ENCODE measurements at regions not wholly inside any gene's neighbourhood (a gene's known extent, or its start where the extent isn't known, plus 50 kb on each side); places are given as distances from the start of the nearest gene placed in this dataset.

- FAIRE-seq (no peak), DNase-seq (ENCODE audit: low spot score in 2 of 2) (no peak)
Observed at GRCh38 chr13:70366720-70367119, 258.5 kb upstream of the KLHL1 start.

- no peak for DNase-seq (ENCODE audit: low spot score in 2 of 2)
- no peak for FAIRE-seq
Observed at GRCh38 chr13:70363991-70364390, 255.7 kb upstream of the KLHL1 start.

GRCh38 chr13:70362820-70363570 lies 254.7 kb upstream of the KLHL1 start:
- FAIRE-seq (no peak), DNase-seq (ENCODE audit: low spot score in 2 of 2) (no peak)

- FAIRE-seq (no peak), DNase-seq (ENCODE audit: low spot score in 2 of 2) (no peak)
Observed at GRCh38 chr13:70357031-70357430, 248.8 kb upstream of the KLHL1 start.

DNA sequence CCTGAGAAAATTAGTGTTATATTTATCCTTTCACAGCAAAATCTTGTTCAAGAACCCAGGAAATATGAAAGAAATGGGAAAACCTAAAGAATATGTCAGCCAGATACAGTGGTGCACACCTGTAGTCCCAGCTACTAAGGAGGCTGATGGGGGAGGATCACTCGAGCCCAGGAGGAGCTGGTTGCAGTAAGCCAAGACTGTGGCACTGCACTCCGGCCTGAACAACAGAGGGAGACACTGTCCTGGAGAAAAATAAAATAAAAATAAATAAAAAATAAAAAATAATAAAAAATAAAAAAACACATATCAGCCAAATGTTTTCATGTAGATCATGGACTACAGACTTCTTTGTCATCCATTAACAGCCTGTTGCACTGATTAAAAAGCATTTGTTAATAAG lies 244.8 kb upstream of the KLHL1 start:
- DNase-seq (ENCODE audit: low spot score in 2 of 2) (no peak), FAIRE-seq (no peak)

DNA sequence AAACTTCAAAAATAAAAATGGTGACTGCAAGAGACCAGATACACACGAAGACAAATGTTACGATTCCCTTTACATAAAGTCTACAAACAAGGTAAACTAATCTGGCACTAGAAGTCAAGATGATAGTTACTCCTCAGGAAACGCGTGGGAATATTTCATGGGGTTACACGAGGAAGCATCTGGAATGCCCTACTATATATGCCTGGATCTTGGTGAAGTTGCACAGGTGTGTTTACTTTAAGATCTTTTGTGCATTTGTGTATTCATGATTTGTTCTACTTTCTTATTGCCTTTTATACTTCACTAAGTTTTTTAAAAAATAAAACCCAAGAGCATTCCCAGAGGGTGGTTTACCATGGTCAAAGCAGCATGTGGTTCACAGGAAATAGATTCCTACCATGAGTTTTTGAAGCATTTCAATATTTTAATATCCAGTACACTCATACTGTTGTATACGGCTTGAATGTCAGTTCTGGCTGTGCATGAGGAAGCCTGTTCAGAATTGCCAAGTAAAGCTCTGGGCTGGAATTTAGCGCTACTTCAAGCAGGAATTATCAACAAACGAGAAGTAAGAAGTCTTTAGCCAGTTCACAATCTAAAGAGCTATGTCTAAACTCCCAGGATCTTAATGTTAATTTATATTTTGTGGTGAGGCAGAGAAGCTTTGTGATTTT lies 239.8 kb upstream of the KLHL1 start:
- DNase-seq (ENCODE audit: low spot score in 2 of 2) (no peak), FAIRE-seq (no peak)

DNA sequence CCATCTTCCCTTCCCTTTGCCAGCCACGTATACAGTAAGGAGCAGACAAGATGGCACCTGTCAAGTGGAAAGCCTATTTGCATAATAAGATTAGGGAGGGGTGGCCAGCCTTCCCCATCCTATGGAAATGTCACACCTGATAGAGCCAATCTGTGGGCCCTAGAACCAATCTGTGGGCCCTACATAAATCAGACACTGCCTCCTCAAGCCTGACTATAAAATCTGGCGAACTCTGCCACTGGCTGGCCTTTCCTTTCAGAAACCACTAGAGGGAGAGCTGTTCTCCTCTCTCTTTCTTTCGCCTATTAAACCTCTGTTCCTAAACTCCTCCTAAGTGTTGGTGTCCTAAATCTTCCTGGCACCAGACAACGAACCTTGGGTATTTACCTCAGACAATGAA lies 231.5 kb upstream of the KLHL1 start:
- DNase-seq (ENCODE audit: low spot score in 2 of 2), result no peak
- FAIRE-seq, result no peak

DNA sequence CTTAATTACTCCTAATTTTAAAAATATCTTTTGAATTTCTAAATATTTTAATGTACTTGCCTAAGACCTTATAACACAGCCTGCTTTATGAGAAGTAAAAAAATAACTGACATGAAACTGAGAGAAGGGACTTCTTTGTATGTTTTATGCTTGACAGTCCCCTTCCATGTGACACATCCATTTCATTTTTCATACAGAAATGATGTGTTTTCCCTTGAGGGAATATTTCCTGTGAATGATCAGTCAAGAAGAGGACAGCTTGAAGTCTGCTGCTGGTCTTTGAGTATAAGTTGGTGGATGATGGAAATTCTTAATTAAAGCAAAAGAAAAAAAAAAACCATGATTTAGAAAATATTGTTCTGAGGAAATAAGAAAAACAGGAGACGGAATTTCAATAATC lies 230.4 kb upstream of the KLHL1 start:
- DNase-seq (ENCODE audit: low spot score in 2 of 2) (no peak), FAIRE-seq (no peak)

- no peak for FAIRE-seq
- DNase-seq (ENCODE audit: low spot score in 2 of 2), result no peak
Observed at GRCh38 chr13:70336866-70337265, 228.6 kb upstream of the KLHL1 start.

DNA sequence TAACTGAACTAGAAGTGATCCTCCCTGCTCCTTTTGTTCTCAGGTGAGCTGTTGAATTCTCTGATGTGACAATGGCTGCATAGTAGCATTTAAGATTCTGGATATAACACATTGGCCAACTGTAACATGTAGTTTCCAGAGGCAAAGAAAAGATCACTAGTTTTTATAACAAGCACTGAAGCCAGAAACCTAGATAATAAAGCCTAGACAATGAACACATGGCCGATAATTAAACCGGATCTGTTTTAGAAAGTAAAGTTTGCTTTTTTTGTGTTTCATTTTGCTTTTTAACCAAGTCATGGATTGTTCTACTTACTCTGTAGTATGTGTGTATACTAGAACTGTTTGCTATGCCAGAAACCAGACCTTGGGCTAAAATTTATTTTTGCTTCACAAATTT lies 225.5 kb upstream of the KLHL1 start:
- DNase-seq (ENCODE audit: low spot score in 2 of 2) (no peak), FAIRE-seq (no peak)

GRCh38 chr13:70330697-70331361 lies 222.6 kb upstream of the KLHL1 start:
- FAIRE-seq, result no peak
- DNase-seq (ENCODE audit: low spot score in 2 of 2), result no peak

DNA sequence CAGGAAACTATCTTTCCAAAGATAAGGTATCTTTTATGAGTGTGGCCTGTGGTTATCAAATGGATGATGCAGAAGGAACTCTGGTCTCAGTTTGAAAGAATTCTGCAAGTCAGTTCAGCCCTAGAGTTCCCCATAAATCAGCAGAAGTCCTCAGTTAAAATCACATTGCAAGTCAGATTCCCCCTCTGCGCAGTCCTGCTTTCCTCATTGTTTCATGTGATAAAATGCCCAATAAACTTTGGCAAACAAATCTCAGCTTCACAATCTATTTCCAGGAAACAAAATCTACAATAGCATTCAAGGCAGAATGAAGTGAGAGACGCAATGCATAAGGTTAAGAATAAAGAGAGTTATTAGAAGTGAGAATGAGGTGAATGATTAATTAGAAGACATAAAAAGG lies 216.3 kb upstream of the KLHL1 start:
- DNase-seq (ENCODE audit: low spot score in 2 of 2) (no peak), FAIRE-seq (no peak)

GRCh38 chr13:70311191-70311590 lies 202.9 kb upstream of the KLHL1 start:
- FAIRE-seq (no peak), DNase-seq (ENCODE audit: low spot score in 2 of 2) (no peak)

- no peak for DNase-seq (ENCODE audit: low spot score in 2 of 2)
- FAIRE-seq, result no peak
Observed at GRCh38 chr13:70310396-70311119, 202.3 kb upstream of the KLHL1 start.

DNA sequence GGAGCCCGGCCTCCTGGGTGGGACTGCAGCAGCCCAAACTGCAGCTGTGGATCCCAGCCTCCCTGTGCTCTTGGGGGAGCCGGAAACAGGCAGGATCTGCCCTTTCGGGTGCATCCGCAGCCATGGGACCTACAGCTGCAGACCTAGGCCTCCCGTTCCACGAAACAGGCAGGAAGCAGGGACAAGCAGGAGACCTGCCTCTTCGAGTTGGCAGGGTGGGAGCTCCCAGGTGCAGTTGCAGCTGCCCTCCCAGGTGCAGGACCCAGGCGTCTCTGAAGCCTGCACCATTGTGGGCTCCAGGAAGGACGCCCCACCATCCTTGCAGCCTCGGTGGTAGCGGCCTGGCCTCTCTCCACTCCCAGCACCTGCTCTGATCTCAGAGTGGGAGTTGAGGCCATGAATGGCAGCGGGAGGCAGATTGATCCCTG lies 189.0 kb upstream of the KLHL1 start:
- no peak for FAIRE-seq
- no peak for DNase-seq (ENCODE audit: low spot score in 2 of 2)

GRCh38 chr13:70284371-70284770 lies 176.1 kb upstream of the KLHL1 start:
- no peak for FAIRE-seq
- DNase-seq (ENCODE audit: low spot score in 2 of 2), result no peak

- no peak for FAIRE-seq
- DNase-seq (ENCODE audit: low spot score in 2 of 2), result no peak
Observed at GRCh38 chr13:70275841-70276240, 167.6 kb upstream of the KLHL1 start.

- FAIRE-seq (no peak), DNase-seq (ENCODE audit: low spot score in 2 of 2) (no peak)
Observed at GRCh38 chr13:70255406-70255991, 147.2 kb upstream of the KLHL1 start.

GRCh38 chr13:70253834-70254233 lies 145.6 kb upstream of the KLHL1 start:
- FAIRE-seq, result no peak
- no peak for DNase-seq (ENCODE audit: low spot score in 2 of 2)

DNA sequence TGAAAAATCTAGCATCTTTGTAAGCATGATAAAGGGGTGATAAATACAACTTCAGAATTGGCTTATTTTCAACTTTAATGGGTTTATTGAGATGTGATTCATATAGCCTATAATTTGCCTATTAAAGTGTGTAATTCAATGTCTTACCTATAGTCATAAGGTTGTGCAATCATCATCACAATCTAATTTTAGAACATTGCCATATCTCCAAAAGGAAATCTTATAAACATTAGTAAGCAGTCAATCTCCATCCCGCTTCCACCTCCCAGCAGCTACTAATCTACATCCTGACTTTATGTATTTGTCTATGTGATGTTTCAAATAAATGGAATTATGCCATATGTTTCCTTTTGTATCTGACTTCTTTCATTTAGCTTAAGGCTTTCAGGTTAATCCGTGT lies 145.2 kb upstream of the KLHL1 start:
- DNase-seq (ENCODE audit: low spot score in 2 of 2) (no peak), FAIRE-seq (no peak)

Data from frontal cortex (tissue), 3 donors.